GM13977 (cell line): ENCODE measurements at regions not wholly inside any gene's neighbourhood (a gene's known extent, or its start where the extent isn't known, plus 50 kb on each side); places are given as distances from the start of the nearest gene placed in this dataset.

Experiments
- DNase-seq: peaks from one replicate; pipeline ENCODE4 v3.0.0; 2012; ENCODE audit warnings: low spot score
- CTCF ChIP-seq: IDR thresholded peaks from 2 replicates; pipeline ENCODE4 v1.5.1; 2012; ENCODE audit warnings: mild to moderate bottlenecking, control low read depth; ENCODE audit not compliant: insufficient read depth; ENCODE audit errors: extremely low read depth, missing control alignments
- in situ Hi-C: fragments of 300-500 bp; cut with MboI; formaldehyde crosslinking; loops from one replicate; pipeline ENCODE4 v1.12.0; 2022; ENCODE audit warnings: low sequenced_read_pairs, low pct_unique_long_range_greater_than_20kb, mixed read lengths, inconsistent platforms; ENCODE audit not compliant: unreplicated experiment

- no peak for TF ChIP-seq CTCF
- in situ Hi-C loops: no loop called here
- no peak for DNase-seq
Observed at GRCh38 chr12:131529196-131530040, 181.5 kb upstream of the SFSWAP start.

GRCh38 chr12:131530041-131530332 is 180.9 kb upstream of the SFSWAP start:
- in situ Hi-C loops: no loop called here
- no peak for DNase-seq
- no peak for TF ChIP-seq CTCF

GRCh38 chr12:131530422-131530821 is 180.5 kb upstream of the SFSWAP start:
- in situ Hi-C loops: no loop called here
- no peak for TF ChIP-seq CTCF
- no peak for DNase-seq

GRCh38 chr12:131533139-131533538 is 177.8 kb upstream of the SFSWAP start:
- DNase-seq: no peak
- in situ Hi-C loops: no loop called here
- no peak for TF ChIP-seq CTCF

- in situ Hi-C loops: no loop called here
- no peak for DNase-seq
- no peak for TF ChIP-seq CTCF
Observed at GRCh38 chr12:131535779-131536178, 175.1 kb upstream of the SFSWAP start.

- in situ Hi-C loops: no loop called here
- TF ChIP-seq CTCF: no peak
- no peak for DNase-seq
Observed at GRCh38 chr12:131536337-131536736, 174.6 kb upstream of the SFSWAP start.
